WTC11 (cell line): ENCODE measurements at regions not wholly inside any gene's neighbourhood (a gene's known extent, or its start where the extent isn't known, plus 50 kb on each side); places are given as distances from the start of the nearest gene placed in this dataset.

ENCODE experiments used
- ATAC-seq: fragments of 200-7000 bp; cut with Tn5 transposase; 2 replicates; pipeline ENCODE4 v1.10.0; 2021; ENCODE audit warnings: mild to moderate bottlenecking, moderate library complexity
- CTCF ChIA-PET: fragments of 300-600 bp; sonication (Branson Sonifier 250); formaldehyde crosslinking; loops from one replicate; lab custom pipeline; 2021; ENCODE audit warnings: antibody characterized with exemption; lab: Charles Lee
- POLR2A ChIA-PET: fragments of 350-600 bp; sonication (Branson Sonifier 250); formaldehyde crosslinking; loops from one replicate; lab custom pipeline; 2021; ENCODE audit warnings: antibody characterized with exemption; lab: Charles Lee
- DNase-seq: peaks from one replicate; pipeline ENCODE4 v3.0.0; 2021; ENCODE audit warnings: low spot score
- H3K27ac Mint-ChIP-seq: 2 replicates; pipeline ENCODE4 v1.8.0; 2021; ENCODE audit warnings: mixed read lengths
- H3K27me3 Mint-ChIP-seq: 2 replicates; pipeline ENCODE4 v1.8.0; 2021; ENCODE audit warnings: low read depth, mild to moderate bottlenecking, moderate library complexity, mixed read lengths
- H3K36me3 Mint-ChIP-seq: 2 replicates; pipeline ENCODE4 v1.8.0; 2021; ENCODE audit warnings: mixed read lengths
- H3K4me1 Mint-ChIP-seq: 2 replicates; pipeline ENCODE4 v1.8.0; 2022; ENCODE audit warnings: mixed read lengths
- H3K4me3 Mint-ChIP-seq: 2 replicates; pipeline ENCODE4 v1.8.0; 2021; ENCODE audit warnings: mild to moderate bottlenecking, moderate library complexity, mixed read lengths
- H3K9me3 Mint-ChIP-seq: 2 replicates; pipeline ENCODE4 v1.8.0; 2021; ENCODE audit warnings: mixed read lengths
- ARID4B ChIP-seq: sonication (generic); formaldehyde crosslinking; IDR thresholded peaks from 2 replicates; pipeline ENCODE4 v1.8.0; 2023; ENCODE audit warnings: missing genetic modification reagents, mild to moderate bottlenecking, borderline replicate concordance
- CREM ChIP-seq: sonication (generic); formaldehyde crosslinking; IDR thresholded peaks from 2 replicates; pipeline ENCODE4 v1.8.1; 2022; ENCODE audit warnings: mild to moderate bottlenecking, missing genetic modification reagents, moderate library complexity
- FOXJ3 ChIP-seq: sonication (generic); formaldehyde crosslinking; IDR thresholded peaks from 2 replicates; pipeline ENCODE4 v1.9.0; 2021; ENCODE audit warnings: missing genetic modification reagents, mild to moderate bottlenecking, borderline replicate concordance
- GTF2I ChIP-seq: fragments of 250-450 bp; sonication (Bioruptor Pico); conservative IDR thresholded peaks from 2 replicates; pipeline ENCODE4 v1.4.0; 2021; ENCODE audit warnings: mild to moderate bottlenecking
- JUN ChIP-seq: sonication (generic); formaldehyde crosslinking; IDR thresholded peaks from 2 replicates; pipeline ENCODE4 v1.8.0; 2023; ENCODE audit warnings: mild to moderate bottlenecking, missing genetic modification reagents
- KAT7 ChIP-seq: sonication (generic); formaldehyde crosslinking; IDR thresholded peaks from 2 replicates; pipeline ENCODE4 v1.8.1; 2023; ENCODE audit warnings: missing genetic modification reagents, mild to moderate bottlenecking, borderline replicate concordance
- MXD4 ChIP-seq: fragments of 250-450 bp; sonication (Bioruptor Pico); IDR thresholded peaks from 2 replicates; pipeline ENCODE4 v1.8.0; 2021; ENCODE audit warnings: mild to moderate bottlenecking, moderate library complexity, borderline replicate concordance
- PRDM15 ChIP-seq: sonication (generic); formaldehyde crosslinking; IDR thresholded peaks from 2 replicates; pipeline ENCODE4 v1.8.0; 2022; ENCODE audit warnings: missing genetic modification reagents
- STAT6 ChIP-seq: sonication (generic); formaldehyde crosslinking; conservative IDR thresholded peaks from 2 replicates; pipeline ENCODE4 v1.8.1; 2023; ENCODE audit warnings: mild to moderate bottlenecking, low read depth, missing genetic modification reagents, moderate library complexity
- TP53 ChIP-seq: sonication (generic); formaldehyde crosslinking; IDR thresholded peaks from 2 replicates; pipeline ENCODE4 v1.8.1; 2023; ENCODE audit warnings: mild to moderate bottlenecking, missing genetic modification reagents
- USF1 ChIP-seq: sonication (generic); formaldehyde crosslinking; IDR thresholded peaks from 2 replicates; pipeline ENCODE4 v1.8.0; 2022; ENCODE audit warnings: mild to moderate bottlenecking, missing genetic modification reagents
- ZNF416 ChIP-seq: fragments of 250-450 bp; sonication (Bioruptor Pico); IDR thresholded peaks from 2 replicates; pipeline ENCODE4 v1.9.0; 2021; ENCODE audit warnings: mild to moderate bottlenecking, inconsistent platforms
- ZNF512 ChIP-seq: sonication (generic); formaldehyde crosslinking; IDR thresholded peaks from 2 replicates; pipeline ENCODE4 v1.8.1; 2022; ENCODE audit warnings: missing genetic modification reagents, borderline replicate concordance

- TF ChIP-seq STAT6 (CRISPR knock-in tag) (no peak), TP53 (CRISPR knock-in tag) (no peak), ZNF512 (CRISPR knock-in tag) (no peak), ZNF416 (CRISPR knock-in tag) (no peak)
These were observed 1672.0 kb upstream of the CDH9 start (continued) for GRCh38 chr5:28710360-28710759.

- TF ChIP-seq JUN (no peak), MXD4 (no peak), GTF2I (CRISPR knock-in tag) (no peak), CREM (no peak), FOXJ3 (CRISPR knock-in tag) (no peak), KAT7 (no peak), ARID4B (no peak), PRDM15 (no peak), USF1 (CRISPR knock-in tag) (no peak)
- H3K27ac Mint-ChIP-seq, result no peak overlapping the region
- no peaks in the 10 kb centered on the region for H3K36me3 Mint-ChIP-seq
- DNase-seq (no peak), ATAC-seq (no peak)
- no peaks in the 10 kb centered on the region for H3K4me1 Mint-ChIP-seq
- H3K9me3 Mint-ChIP-seq, result peaks cover 15% of the 10 kb centered on the region
- ChIA-PET CTCF (no interaction called here), POLR2A (no interaction called here)
- H3K4me3 Mint-ChIP-seq, result no peak overlapping the region
- H3K27me3 Mint-ChIP-seq, result no peaks in the 10 kb centered on the region
These were observed 1670.1 kb upstream of the CDH9 start for GRCh38 chr5:28708472-28708871.
